ENCODE measurements at regions not wholly inside any gene's neighbourhood (a gene's known extent, or its start where the extent isn't known, plus 50 kb on each side); places are given as distances from the start of the nearest gene placed in this dataset.

GRCh38 chr2:119064567-119064966 is 94.0 kb downstream of the C1QL2 start:
- Mint-ChIP-seq H3K4me1 (no peaks in the 10 kb centered on the region), H3K27me3 (no peaks in the 10 kb centered on the region), H3K4me3 (no peak overlapping the region), H3K36me3 (no peaks in the 10 kb centered on the region), H3K9me3 (no peaks in the 10 kb centered on the region), H3K27ac (no peak overlapping the region)
- ATAC-seq (replicated peaks) (no peak), DNase-seq (no peak)

DNA sequence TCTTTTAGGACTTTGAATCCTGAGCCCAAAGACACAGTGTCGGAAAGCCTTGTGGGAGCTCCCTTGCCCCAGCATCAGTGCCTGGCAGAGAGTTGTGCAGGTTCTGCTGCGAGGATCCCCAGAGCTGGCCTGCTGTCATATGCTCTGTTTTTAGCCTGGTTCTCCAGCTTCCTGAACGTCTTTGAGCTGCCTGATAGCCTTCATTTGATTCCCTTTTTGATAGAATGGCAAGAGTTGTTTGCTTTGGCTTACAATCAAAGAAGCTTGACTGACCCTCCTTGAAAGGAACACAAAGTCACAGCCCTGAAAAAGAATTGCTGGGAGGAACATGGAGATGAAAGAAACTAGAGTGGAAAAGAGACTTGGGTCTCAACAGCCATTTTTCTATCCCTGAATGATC is 95.4 kb downstream of the C1QL2 start:
- H3K9me3 Mint-ChIP-seq = no peaks in the 10 kb centered on the region
- H3K4me3 Mint-ChIP-seq = no peak overlapping the region
- H3K36me3 Mint-ChIP-seq = no peaks in the 10 kb centered on the region
- DNase-seq (no peak), ATAC-seq (replicated peaks) (no peak)
- no peaks in the 10 kb centered on the region for H3K4me1 Mint-ChIP-seq
- peaks cover 0 to 6% of the 10 kb centered on the region in 2 donors for H3K27me3 Mint-ChIP-seq
- no peak overlapping the region for H3K27ac Mint-ChIP-seq

GRCh38 chr2:119062652-119063051 is 95.9 kb downstream of the C1QL2 start:
- Mint-ChIP-seq H3K27me3 (peaks cover 0 to 6% of the 10 kb centered on the region in 2 donors), H3K36me3 (no peaks in the 10 kb centered on the region), H3K4me1 (no peaks in the 10 kb centered on the region), H3K27ac (no peak overlapping the region), H3K9me3 (no peaks in the 10 kb centered on the region), H3K4me3 (no peak overlapping the region)
- ATAC-seq (replicated peaks) = no peak
- DNase-seq = no peak

DNA sequence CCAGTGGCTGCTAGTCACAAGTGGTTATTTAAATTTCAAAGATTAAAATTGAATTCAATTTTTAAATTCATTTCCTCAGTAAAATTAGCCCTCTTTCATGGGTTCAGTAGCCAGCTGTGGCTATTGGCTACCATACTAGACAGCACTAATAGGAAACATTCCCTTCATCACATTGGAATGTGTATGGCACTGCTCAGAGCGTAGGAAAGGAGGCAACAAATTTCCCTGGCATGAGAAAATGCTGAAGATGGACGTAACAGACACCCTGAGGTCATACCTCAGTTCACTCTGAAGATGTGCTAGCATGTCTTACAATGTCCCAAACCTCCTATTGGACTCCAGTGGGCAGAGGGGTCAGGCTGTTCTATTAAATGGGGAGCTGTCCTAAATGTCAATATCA is 96.4 kb downstream of the C1QL2 start:
- H3K9me3 Mint-ChIP-seq = no peaks in the 10 kb centered on the region
- H3K27ac Mint-ChIP-seq = no peak overlapping the region
- H3K27me3 Mint-ChIP-seq = peaks cover 0 to 6% of the 10 kb centered on the region in 2 donors
- no peaks in the 10 kb centered on the region for H3K36me3 Mint-ChIP-seq
- no peak for ATAC-seq (replicated peaks)
- DNase-seq = no peak
- H3K4me3 Mint-ChIP-seq = no peak overlapping the region
- no peaks in the 10 kb centered on the region for H3K4me1 Mint-ChIP-seq

- peaks cover 0 to 6% of the 10 kb centered on the region in 2 donors for H3K27me3 Mint-ChIP-seq
- H3K36me3 Mint-ChIP-seq = no peaks in the 10 kb centered on the region
- no peak for ATAC-seq (replicated peaks)
- H3K9me3 Mint-ChIP-seq = peaks cover 2 to 6% of the 10 kb centered on the region in 2 donors
- DNase-seq = no peak
- no peaks in the 10 kb centered on the region for H3K4me1 Mint-ChIP-seq
- no peak overlapping the region for H3K4me3 Mint-ChIP-seq
- no peak overlapping the region for H3K27ac Mint-ChIP-seq
These were observed 98.6 kb downstream of the C1QL2 start for GRCh38 chr2:119059940-119060339.

DNA sequence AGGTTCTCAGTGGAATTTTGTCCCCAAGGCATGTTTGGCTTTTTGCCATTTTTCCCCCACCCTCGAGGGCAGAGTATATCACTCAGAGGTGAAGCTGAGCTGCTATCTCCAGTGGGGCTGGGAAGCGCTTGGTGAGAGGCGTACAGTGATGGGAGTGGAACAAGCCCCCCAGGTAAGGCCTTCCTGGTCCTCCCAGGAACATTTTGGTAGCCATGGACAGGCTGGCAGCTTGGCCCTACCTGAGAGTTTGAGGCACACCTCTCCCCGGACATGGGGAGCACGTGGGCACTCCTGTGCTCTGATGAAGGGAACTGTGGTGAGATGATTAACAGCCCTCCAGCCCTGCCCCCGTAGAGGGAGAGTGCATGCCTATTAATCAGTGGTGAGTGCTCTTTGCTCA is 99.3 kb downstream of the C1QL2 start:
- H3K4me3 Mint-ChIP-seq = no peak overlapping the region
- no peak overlapping the region for H3K27ac Mint-ChIP-seq
- ATAC-seq (replicated peaks) (no peak), DNase-seq (no peak)
- H3K27me3 Mint-ChIP-seq = peaks cover 0 to 11% of the 10 kb centered on the region in 2 donors
- no peaks in the 10 kb centered on the region for H3K36me3 Mint-ChIP-seq
- H3K9me3 Mint-ChIP-seq = peaks cover 6 to 11% of the 10 kb centered on the region in 2 donors
- no peaks in the 10 kb centered on the region for H3K4me1 Mint-ChIP-seq

GRCh38 chr2:119053700-119054436 is 104.7 kb downstream of the C1QL2 start:
- Mint-ChIP-seq H3K36me3 (no peaks in the 10 kb centered on the region), H3K27ac (no peak overlapping the region), H3K4me3 (no peak overlapping the region), H3K27me3 (peaks cover 12 to 22% of the 10 kb centered on the region in 2 donors), H3K4me1 (no peaks in the 10 kb centered on the region), H3K9me3 (peaks cover 8 to 11% of the 10 kb centered on the region in 2 donors)
- DNase-seq (no peak), ATAC-seq (replicated peaks) (no peak)

DNA sequence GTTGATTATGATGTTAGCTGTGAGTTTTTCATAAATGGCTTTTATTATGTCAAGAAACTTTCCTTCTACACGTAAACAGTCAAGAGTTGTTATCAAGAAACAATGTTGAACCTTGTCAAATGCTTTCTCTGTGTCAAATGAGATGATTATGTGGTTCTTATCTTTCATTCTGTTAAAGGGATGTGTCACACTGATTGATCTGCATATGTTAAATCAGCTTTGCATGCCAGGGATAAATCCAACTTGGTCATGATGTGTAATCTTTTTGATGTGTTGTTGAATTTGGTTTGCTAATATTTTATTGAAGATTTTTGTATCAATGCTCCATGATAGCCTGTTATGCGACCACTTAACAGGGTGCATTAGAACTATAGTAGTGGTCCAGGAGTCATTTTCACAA is 107.3 kb downstream of the C1QL2 start:
- Mint-ChIP-seq H3K4me1 (no peaks in the 10 kb centered on the region), H3K27me3 (peaks cover 15 to 41% of the 10 kb centered on the region in 2 donors), H3K9me3 (peaks cover 7% of the 10 kb centered on the region in 2 donors), H3K4me3 (no peak overlapping the region), H3K36me3 (no peaks in the 10 kb centered on the region), H3K27ac (no peak overlapping the region)
- DNase-seq (no peak), ATAC-seq (replicated peaks) (no peak)

DNA sequence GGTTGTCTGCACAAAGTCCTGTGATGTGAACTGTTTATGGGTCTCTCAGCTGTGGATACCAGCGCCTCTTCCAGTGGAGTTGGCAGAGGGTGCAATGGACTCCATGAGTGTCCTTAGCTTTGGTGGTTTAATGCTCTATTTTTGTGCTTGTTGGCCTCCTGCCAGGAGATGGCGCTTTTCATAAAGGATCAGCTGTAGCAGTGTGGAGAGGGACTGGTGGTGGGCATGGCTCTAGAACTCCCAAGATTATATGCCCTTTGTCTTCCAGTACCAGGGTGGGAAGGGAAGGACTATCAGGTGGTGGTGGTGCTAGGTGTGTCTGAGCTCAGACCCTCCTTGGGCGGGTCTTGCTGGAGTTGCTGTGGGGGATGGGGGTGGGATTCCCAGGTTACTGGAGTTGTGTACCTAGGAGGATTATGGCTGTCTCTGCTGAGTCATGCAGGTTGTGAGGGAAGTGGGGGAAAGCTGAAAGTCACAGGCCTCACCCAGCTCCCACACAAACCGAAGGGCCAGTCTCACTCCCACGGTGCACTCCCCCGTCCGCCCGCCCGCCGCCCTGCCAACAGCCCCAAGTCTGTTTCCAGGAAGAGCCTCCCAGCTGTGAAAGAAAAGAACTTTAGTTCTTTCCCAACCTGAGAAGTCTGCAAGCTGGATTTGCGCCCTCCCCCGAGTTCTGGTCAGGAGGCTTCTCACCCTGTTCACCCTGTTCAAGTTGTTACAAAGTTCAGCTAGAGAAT is 108.1 kb downstream of the MARCO start:
- H3K27ac Mint-ChIP-seq = no peak overlapping the region
- H3K9me3 Mint-ChIP-seq = peaks cover 5 to 8% of the 10 kb centered on the region in 2 donors
- no peak overlapping the region for H3K4me3 Mint-ChIP-seq
- DNase-seq (no peak), ATAC-seq (replicated peaks) (no peak)
- no peaks in the 10 kb centered on the region for H3K36me3 Mint-ChIP-seq
- peaks cover 15 to 50% of the 10 kb centered on the region in 2 donors for H3K27me3 Mint-ChIP-seq
- no peaks in the 10 kb centered on the region for H3K4me1 Mint-ChIP-seq
